Activated T-helper 17 cell treated with anti-CD3 and anti-CD28 coated beads, Interleukin-2, amount 50 U/mL, for 72 hours (primary cell): ENCODE measurements at regions not wholly inside any gene's neighbourhood (a gene's known extent, or its start where the extent isn't known, plus 50 kb on each side); places are given as distances from the start of the nearest gene placed in this dataset.

Experiments used
- ATAC-seq: fragments of 150-1000 bp; cut with Tn5 transposase; replicated peaks from 2 replicates; pipeline ENCODE4 v1.10.0; 2021; ENCODE audit warnings: mild to moderate bottlenecking, moderate library complexity
- H3K27ac Mint-ChIP-seq: one replicate; pipeline ENCODE4 v1.8.0; 2022; ENCODE audit warnings: mixed read lengths
- H3K27me3 Mint-ChIP-seq: one replicate; pipeline ENCODE4 v1.8.0; 2022; ENCODE audit warnings: mixed read lengths
- H3K36me3 Mint-ChIP-seq: one replicate; pipeline ENCODE4 v1.8.0; 2022; ENCODE audit warnings: low read depth, mild to moderate bottlenecking, mixed read lengths
- H3K4me1 Mint-ChIP-seq: one replicate; pipeline ENCODE4 v1.8.0; 2022; ENCODE audit warnings: mixed read lengths
- H3K4me3 Mint-ChIP-seq: one replicate; pipeline ENCODE4 v1.8.0; 2022; ENCODE audit warnings: mild to moderate bottlenecking, mixed read lengths
- H3K9me3 Mint-ChIP-seq: one replicate; pipeline ENCODE4 v1.8.0; 2022; ENCODE audit warnings: mixed read lengths

DNA sequence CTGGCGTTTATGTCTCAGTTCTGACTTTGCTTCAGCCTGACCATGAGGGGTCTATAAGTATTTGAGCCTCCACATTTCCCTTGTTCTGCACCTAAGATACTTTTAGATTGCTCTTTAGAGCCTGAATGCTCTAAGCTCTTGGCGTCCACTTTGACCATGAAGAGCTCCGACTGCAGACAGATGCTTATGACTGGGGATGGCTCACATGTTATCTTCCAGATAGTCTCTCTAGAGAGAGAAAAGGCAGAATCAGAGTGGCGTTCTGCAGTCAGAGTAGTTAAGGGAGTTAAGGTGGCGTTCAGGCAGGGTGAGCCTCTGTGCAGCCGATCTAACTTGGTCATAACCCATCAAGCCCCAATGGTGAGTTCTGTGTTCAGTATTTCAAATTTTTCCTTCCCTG, 487.9 kb upstream of the NR2F2 start:
- Mint-ChIP-seq H3K4me3 (no peak overlapping the region), H3K27ac (no peak overlapping the region), H3K27me3 (no peaks in the 10 kb centered on the region), H3K4me1 (no peaks in the 10 kb centered on the region), H3K36me3 (no peaks in the 10 kb centered on the region), H3K9me3 (peaks cover 3% of the 10 kb centered on the region)
- ATAC-seq, result no peak

DNA sequence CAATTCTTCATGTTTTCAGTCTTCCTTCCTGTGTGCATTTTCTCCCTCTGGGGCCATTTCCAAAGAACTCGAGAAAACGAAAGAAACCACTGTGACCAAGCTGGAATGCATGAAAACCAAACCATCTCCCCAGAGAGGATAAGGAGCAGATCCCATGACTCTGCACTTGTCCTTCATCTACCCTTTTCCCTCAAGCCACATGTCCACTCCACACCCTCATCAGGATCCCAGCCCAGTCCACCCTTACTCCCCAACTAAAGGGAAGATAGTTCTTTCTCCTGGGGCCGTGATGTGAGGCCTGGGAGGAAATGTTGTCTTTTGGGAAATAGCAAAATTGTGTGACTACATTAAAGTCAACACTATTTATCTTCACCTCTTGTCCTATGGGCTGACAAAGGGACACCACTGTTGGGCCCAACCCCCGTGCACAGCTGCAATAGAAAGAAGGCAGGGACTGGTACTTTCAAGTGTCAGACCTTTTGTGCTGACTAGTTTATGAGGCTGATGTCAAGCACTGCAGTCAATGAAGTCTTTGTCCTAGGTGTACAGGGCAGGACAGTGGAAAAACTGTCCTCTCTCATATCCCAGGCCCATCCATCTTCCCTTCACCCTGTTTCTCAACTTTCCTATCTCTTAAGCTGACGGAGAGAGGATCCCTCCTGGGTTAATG, 487.1 kb upstream of the NR2F2 start:
- Mint-ChIP-seq H3K4me3 (no peak overlapping the region), H3K36me3 (no peaks in the 10 kb centered on the region), H3K27me3 (no peaks in the 10 kb centered on the region), H3K4me1 (no peaks in the 10 kb centered on the region), H3K9me3 (peaks cover 3% of the 10 kb centered on the region), H3K27ac (no peak overlapping the region)
- no peak for ATAC-seq

DNA sequence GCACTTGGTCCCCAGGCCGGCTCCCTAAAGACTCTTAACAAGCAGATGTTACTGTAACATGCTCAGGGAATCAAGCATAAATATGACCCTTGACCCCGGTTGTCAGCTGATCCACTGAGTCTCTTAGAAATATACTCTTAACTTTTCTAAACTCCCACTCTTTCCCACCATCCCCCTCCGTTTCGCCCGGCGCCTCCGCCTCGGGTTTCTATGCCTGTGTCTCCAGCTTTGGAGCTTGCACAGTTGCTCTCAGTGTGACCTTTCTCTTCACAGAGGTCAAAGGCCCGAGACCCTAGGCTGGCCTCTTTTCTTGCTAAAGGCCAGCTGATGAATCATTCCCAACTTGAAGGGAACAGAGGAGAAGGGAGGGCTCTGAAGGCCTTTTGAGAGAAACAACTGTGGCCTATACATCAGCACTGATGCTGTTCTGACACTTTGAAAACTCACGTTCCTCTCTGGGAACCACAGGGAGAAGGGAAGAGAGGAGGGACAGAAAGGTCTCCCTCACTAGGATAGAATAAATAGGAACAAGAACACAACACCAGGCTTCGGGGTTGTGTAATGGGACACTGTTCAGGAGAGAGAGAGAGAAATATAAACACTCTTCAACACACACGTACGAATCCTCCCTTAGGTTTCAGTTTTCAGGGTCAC, 484.5 kb upstream of the NR2F2 start:
- Mint-ChIP-seq H3K4me3 (no peak overlapping the region), H3K9me3 (peaks cover 11% of the 10 kb centered on the region), H3K4me1 (no peaks in the 10 kb centered on the region), H3K27ac (no peak overlapping the region), H3K27me3 (no peaks in the 10 kb centered on the region), H3K36me3 (no peaks in the 10 kb centered on the region)
- no peak for ATAC-seq

DNA sequence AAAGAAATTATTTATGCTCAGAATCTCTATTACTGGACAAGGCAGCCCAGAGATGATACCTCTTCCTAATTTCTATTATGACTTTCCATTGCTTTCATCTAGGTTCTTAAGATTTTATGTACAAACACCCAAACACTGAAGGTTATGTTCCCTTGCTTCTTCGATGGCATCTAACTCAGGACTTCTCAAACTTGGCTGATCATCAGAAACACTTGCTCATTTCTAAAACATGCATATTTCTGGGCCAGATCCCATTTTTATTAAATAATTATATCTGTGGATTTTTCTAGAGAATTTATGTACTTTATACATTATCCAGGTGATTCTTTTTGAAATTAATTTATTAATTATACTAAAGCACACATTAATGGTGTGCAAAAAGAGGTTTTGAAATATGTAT, 482.4 kb upstream of the NR2F2 start:
- Mint-ChIP-seq H3K4me1 (no peaks in the 10 kb centered on the region), H3K27ac (no peak overlapping the region), H3K36me3 (no peaks in the 10 kb centered on the region), H3K9me3 (peaks cover 10% of the 10 kb centered on the region), H3K27me3 (no peaks in the 10 kb centered on the region), H3K4me3 (no peak overlapping the region)
- ATAC-seq, result no peak

DNA sequence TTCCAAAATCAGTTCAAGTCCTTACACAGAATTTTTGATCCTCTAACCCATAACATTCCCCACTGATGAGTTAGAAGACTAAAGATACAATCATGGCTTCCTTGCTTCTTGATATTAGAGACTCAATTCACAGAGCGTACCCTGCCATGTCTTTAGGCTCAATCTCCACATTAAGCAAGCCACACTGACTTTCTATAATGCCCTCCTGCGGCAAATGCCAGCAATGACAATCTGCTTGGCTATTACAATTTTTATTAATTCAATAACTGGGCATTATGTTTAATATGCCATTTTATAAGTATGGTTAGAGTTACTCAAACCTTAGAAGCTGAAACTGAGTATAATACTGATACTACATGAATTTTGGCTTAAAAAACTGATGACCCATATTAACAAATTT, 479.7 kb upstream of the NR2F2 start:
- Mint-ChIP-seq H3K9me3 (peaks cover 7% of the 10 kb centered on the region), H3K36me3 (no peaks in the 10 kb centered on the region), H3K27ac (no peak overlapping the region), H3K4me3 (no peak overlapping the region), H3K27me3 (peaks cover 5% of the 10 kb centered on the region), H3K4me1 (no peaks in the 10 kb centered on the region)
- no peak for ATAC-seq

DNA sequence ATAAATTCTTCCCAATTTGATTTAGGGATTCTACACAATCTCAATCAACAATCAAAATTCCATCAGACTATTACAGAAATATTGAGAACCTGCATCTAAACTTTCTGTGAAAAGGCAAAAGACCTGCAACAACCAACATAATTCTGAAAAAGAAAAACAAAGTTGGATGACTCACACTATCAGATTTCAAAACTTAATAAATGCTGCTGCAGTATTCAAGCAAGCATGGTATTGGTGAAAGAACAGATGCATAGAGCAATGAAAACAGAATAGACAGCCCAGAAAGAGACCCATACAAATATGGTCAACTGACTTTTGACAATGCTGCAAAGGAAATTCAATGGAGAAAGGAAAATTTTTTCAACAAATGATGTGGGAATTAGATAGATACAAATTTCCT, 477.1 kb upstream of the NR2F2 start:
- peaks cover 5% of the 10 kb centered on the region for H3K27me3 Mint-ChIP-seq
- H3K27ac Mint-ChIP-seq, result no peak overlapping the region
- no peak for ATAC-seq
- H3K4me3 Mint-ChIP-seq, result no peak overlapping the region
- peaks cover 7% of the 10 kb centered on the region for H3K9me3 Mint-ChIP-seq
- H3K4me1 Mint-ChIP-seq, result no peaks in the 10 kb centered on the region
- H3K36me3 Mint-ChIP-seq, result no peaks in the 10 kb centered on the region

DNA sequence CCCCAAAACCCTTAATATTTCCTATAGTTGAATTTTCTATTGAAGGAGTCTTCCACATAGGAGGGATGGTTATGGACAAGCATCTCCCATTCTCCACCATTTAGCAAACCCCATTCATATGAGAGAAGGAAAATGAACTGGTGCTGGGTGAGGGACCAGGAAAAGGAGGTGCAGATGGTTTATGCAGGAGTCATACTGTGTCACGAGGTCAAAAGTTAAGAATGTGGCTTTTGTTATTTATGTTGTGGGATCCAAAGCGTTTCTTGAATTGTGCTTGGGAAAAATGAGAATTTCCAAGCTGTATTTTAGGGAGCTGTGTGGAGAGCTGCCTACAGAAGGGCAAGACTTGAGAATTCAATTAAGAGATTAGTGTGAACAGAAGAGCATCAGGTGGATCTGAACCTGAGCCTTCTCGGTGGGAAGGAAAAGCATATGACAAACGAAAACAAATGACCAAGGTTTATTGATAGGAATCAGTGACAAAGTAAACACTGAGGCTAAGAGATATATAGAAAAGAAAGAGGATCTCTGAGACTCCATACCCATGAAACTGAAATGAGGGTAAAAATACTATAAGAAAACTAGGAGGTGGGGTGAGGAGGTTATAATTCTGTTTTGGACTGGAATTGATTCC, 473.3 kb upstream of the NR2F2 start:
- Mint-ChIP-seq H3K36me3 (no peaks in the 10 kb centered on the region), H3K4me3 (no peak overlapping the region), H3K9me3 (no peaks in the 10 kb centered on the region), H3K4me1 (no peaks in the 10 kb centered on the region), H3K27me3 (peaks cover 5% of the 10 kb centered on the region), H3K27ac (no peak overlapping the region)
- no peak for ATAC-seq

DNA sequence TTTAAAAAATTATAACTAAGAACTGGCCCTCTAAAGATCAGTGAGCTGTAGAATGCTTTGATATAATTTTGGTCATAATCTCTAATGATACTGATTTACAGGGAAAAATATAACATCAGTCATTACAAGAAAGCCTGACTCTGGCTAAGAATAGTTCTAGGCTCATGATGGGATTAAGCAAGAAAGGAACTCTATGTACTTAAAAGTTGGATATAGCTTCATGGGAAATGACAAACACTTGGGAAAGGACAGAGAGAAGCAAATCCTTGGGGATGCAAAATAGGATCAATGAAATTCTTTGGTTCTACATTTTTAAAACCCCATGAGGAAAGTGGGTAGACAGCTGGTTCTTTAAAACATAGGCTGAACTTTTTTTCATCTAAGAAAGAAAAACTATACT, 472.7 kb upstream of the NR2F2 start:
- ATAC-seq, result no peak
- H3K36me3 Mint-ChIP-seq, result no peaks in the 10 kb centered on the region
- no peaks in the 10 kb centered on the region for H3K4me1 Mint-ChIP-seq
- peaks cover 5% of the 10 kb centered on the region for H3K27me3 Mint-ChIP-seq
- H3K9me3 Mint-ChIP-seq, result no peaks in the 10 kb centered on the region
- no peak overlapping the region for H3K4me3 Mint-ChIP-seq
- no peak overlapping the region for H3K27ac Mint-ChIP-seq

DNA sequence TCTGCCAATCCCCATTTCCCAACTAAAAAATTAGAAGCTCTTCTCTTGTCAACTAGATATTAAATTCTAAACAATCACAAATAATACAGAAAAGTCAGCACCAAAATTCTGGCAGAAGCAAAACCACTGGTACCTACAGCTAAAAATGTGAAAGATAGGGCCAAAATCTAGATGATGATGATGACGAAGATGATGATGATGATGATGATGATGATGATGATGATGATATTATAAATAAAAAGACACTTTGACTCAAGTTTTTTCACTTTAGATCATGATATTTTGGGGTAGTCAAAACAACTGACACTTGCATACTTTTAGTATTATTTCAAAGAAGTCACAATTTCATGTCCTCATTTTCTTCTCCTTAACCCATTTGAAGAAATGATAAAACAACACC, 470.1 kb upstream of the NR2F2 start:
- no peaks in the 10 kb centered on the region for H3K36me3 Mint-ChIP-seq
- no peaks in the 10 kb centered on the region for H3K27me3 Mint-ChIP-seq
- H3K4me3 Mint-ChIP-seq, result no peak overlapping the region
- H3K4me1 Mint-ChIP-seq, result no peaks in the 10 kb centered on the region
- H3K9me3 Mint-ChIP-seq, result no peaks in the 10 kb centered on the region
- no peak overlapping the region for H3K27ac Mint-ChIP-seq
- no peak for ATAC-seq

DNA sequence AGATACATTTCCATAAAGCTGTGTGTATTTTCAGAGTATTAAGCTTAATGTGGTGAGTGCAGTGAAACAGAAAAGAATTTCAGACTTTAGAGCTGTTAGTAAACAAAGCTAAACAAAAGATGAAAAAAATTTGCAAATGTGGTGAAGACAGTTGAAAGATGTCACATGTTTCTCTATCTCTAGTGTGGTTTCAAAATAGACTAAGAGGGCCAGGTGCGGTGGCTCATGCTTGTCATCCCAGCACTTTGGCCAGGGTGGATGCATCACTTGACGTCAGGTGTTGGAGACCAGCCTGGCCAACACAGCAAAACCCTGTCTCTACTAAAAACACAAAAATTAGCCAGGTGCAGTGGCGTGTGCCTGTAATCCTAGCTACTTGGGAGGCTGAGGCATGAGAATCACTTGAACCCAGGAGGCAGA, 466.0 kb upstream of the NR2F2 start:
- H3K9me3 Mint-ChIP-seq, result no peaks in the 10 kb centered on the region
- H3K4me3 Mint-ChIP-seq, result no peak overlapping the region
- ATAC-seq, result no peak
- no peaks in the 10 kb centered on the region for H3K27me3 Mint-ChIP-seq
- H3K36me3 Mint-ChIP-seq, result no peaks in the 10 kb centered on the region
- no peak overlapping the region for H3K27ac Mint-ChIP-seq
- H3K4me1 Mint-ChIP-seq, result no peaks in the 10 kb centered on the region

DNA sequence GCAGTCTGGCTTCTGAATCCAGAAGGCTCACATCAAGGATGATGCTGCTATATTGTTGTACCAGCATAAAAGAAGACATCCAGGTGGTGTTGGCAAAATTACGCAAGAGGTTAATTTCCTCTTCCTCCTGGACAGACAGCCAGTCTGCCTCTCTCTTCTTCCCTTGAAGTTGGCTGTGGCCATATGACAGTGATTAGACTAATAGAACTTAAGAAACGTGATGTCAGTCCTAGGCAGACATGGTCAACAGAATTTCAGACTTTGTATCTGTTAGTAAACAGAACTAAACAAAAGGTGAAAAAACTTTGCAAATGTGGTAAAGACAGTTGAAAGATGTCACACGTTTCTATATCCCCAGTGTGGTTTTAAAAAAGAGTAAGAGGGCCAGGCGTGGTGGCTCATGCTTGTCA, 465.2 kb upstream of the NR2F2 start:
- H3K27ac Mint-ChIP-seq, result no peak overlapping the region
- ATAC-seq, result no peak
- no peaks in the 10 kb centered on the region for H3K4me1 Mint-ChIP-seq

DNA sequence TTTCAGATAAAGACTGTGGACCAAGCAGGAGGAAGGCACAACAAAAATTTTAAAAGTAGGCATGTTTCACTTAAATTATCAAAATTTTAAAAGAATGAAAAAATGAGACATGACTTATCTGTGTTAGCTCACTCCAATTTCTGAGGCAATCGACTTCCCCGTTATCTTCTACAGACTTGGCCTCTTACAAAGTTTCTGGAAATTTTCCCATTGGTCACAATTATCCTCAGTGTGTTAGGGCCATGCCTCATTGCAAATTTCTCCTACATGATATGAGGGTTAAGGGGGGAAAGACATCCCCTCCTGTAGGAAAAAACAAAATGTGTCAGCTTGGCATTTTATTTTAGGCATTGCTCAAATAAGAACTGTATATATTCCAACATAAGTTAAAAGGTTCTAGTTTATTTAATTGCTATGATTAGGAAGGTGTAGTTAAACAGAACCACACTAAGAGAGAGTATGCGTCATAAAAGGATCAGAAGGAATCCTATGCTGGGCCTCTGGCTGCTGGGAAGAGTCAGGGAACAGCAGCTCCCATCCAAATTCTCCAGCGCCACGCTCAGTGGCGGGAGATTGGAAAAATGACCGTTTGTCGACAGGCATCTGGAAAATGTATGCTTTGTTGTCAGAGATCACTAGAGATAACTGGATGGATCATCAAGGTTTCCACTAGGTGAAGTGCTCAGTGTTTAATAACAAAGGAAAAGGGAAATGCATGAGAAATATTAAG, 463.6 kb upstream of the NR2F2 start:
- ATAC-seq, result no peak
- no peaks in the 10 kb centered on the region for H3K9me3 Mint-ChIP-seq
- H3K36me3 Mint-ChIP-seq, result no peaks in the 10 kb centered on the region
- H3K4me1 Mint-ChIP-seq, result no peaks in the 10 kb centered on the region
- H3K4me3 Mint-ChIP-seq, result no peak overlapping the region
- H3K27ac Mint-ChIP-seq, result no peak overlapping the region
- no peaks in the 10 kb centered on the region for H3K27me3 Mint-ChIP-seq

More for the DNA sequence above, 465.2 kb upstream of the NR2F2 start:
- Mint-ChIP-seq H3K27me3 (no peaks in the 10 kb centered on the region), H3K36me3 (no peaks in the 10 kb centered on the region), H3K4me3 (no peak overlapping the region), H3K9me3 (no peaks in the 10 kb centered on the region)

DNA sequence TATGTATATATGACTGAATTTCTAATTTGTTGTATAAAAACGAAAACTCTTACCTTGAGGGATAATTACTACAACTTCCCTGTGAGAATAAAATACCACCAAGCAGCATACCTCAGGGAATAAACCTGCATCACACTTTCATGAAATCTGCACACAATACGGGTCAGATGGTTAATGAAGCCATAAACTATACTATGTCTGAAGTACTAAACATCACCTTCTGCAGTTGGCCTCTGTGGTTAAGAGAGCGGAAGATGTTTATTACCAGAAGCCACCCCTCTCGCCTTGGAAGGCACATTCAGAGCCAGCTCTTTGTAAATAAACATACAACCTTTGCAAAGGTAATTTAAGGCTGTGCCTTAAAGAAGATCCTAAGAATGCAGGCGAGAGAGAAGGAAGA, 462.1 kb upstream of the NR2F2 start:
- ATAC-seq, result no peak
- Mint-ChIP-seq H3K36me3 (no peaks in the 10 kb centered on the region), H3K9me3 (no peaks in the 10 kb centered on the region), H3K4me1 (no peaks in the 10 kb centered on the region), H3K4me3 (no peak overlapping the region), H3K27me3 (no peaks in the 10 kb centered on the region), H3K27ac (no peak overlapping the region)

DNA sequence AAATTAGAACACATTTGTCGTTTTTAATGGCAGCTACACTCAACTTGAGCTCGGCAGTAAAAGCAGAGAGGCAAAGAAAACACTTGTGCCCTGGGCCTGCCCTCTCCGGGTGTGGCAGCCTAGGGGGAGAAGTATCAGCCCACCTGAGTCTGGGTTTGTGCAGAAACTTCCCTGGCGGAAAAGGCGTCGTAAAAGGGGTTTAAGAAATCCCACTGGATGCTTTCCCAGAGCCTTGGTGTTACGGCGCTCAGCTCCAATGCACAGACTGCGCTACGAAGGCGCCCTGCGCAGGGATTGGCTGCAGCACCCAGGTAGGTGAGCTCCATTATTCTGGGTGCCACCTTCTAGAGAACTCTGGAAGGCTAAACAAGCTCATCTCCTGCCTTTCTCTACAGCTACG, 461.5 kb upstream of the NR2F2 start:
- no peak for ATAC-seq
- Mint-ChIP-seq H3K4me3 (no peak overlapping the region), H3K4me1 (no peaks in the 10 kb centered on the region), H3K27ac (no peak overlapping the region), H3K36me3 (no peaks in the 10 kb centered on the region), H3K9me3 (no peaks in the 10 kb centered on the region), H3K27me3 (no peaks in the 10 kb centered on the region)

DNA sequence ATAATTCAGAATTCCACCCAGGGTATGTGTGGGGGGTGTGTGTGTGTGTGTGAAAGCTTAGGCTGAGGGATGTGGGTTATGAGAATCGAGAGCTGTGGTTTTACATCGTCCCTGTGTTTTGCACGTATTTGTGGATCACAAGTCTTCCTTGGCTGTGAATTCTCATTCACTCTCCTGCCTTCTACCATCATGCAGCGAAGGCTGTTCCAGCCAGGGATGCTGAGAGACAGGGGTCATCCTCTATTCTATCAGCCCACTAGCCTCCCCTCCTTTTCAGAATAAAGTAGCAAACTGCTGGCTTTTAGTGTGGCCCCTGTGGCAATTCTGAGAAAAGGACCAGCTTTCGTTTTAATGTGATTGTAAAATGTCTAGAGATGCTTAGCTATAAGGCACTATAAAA, 460.6 kb upstream of the NR2F2 start:
- no peak overlapping the region for H3K4me3 Mint-ChIP-seq
- ATAC-seq, result no peak
- H3K9me3 Mint-ChIP-seq, result no peaks in the 10 kb centered on the region
- H3K4me1 Mint-ChIP-seq, result no peaks in the 10 kb centered on the region
- no peaks in the 10 kb centered on the region for H3K27me3 Mint-ChIP-seq
- no peak overlapping the region for H3K27ac Mint-ChIP-seq
- no peaks in the 10 kb centered on the region for H3K36me3 Mint-ChIP-seq
